ENCODE measurements at regions not wholly inside any gene's neighbourhood (a gene's known extent, or its start where the extent isn't known, plus 50 kb on each side); places are given as distances from the start of the nearest gene placed in this dataset.

DNA sequence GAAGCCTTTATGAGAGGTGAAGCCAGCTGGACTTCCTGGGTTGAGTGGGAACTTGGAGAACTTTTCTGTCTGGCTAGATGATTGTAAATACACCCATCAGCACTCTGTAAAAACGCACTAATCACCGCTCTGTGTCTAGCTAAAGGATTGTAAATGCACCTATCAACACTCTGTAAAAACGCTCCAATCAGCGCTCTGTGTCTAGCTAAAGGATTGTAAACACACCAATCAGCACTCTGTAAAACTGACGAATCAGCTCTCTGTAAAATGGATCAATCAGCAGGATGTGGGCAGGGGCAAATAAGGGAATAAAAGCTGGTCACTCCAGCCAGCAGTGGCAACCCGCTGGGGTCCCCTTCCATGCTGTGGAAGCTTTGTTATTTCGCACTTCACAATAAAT is 163.6 kb upstream of the SLC39A10 start (continued):
- TF ChIP-seq, protein P1, sequence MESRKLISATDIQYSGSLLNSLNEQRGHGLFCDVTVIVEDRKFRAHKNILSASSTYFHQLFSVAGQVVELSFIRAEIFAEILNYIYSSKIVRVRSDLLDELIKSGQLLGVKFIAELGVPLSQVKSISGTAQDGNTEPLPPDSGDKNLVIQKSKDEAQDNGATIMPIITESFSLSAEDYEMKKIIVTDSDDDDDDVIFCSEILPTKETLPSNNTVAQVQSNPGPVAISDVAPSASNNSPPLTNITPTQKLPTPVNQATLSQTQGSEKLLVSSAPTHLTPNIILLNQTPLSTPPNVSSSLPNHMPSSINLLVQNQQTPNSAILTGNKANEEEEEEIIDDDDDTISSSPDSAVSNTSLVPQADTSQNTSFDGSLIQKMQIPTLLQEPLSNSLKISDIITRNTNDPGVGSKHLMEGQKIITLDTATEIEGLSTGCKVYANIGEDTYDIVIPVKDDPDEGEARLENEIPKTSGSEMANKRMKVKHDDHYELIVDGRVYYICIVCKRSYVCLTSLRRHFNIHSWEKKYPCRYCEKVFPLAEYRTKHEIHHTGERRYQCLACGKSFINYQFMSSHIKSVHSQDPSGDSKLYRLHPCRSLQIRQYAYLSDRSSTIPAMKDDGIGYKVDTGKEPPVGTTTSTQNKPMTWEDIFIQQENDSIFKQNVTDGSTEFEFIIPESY (IDR thresholded peaks at IDR 0.05; ENCODE audit: extremely low read depth, insufficient replicate concordance, low read length) = no peak

DNA sequence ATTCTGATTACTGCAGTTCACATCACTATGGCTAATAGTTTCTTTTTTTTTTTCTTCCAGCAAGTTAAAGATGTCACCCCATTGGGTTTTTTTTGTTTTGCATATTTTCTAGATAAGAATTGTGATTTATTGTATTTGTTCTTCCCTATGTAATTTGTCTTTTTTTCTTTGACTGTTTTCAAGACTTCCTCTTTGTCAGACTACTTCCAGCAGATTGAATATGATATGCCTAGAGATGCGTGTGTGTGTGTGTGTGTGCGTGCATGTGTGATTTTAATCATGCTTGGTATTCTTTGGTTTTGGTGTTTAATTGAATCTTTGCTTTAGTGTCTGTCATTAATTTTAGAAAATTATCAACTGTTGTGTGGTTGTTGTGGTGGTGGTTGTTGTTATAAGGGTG is 166.7 kb upstream of the SLC39A10 start:
- intact Hi-C loops (cut with micrococcal nuclease) = no loop called here
- DNase-seq (ENCODE audit: low read depth, low spot score) (no peak), ATAC-seq (no peak)
- H3K4me1 ChIP-seq (ENCODE audit: control insufficient read depth in 1 of 2, insufficient read depth in 2 of 2, low read length in 2 of 2) = peaks cover 13 to 16% of the 10 kb centered on the region in 2 experiments; a peak in 3 of 4 replicates
- no peaks in the 10 kb centered on the region for H3K9me3 ChIP-seq (ENCODE audit: control insufficient read depth in 1 of 2, insufficient read depth in 1 of 2, low read depth in 1 of 2, low read length in 2 of 2)
- BruUV-seq (replicated peaks) = no TSS peak
- no peaks in the 10 kb centered on the region for H3K79me2 ChIP-seq (ENCODE audit: insufficient read depth, low read length)
- RAD21 ChIA-PET (ENCODE audit: low non-redundant PET in 1 of 2, low total read pairs in 2 of 2, uncharacterized antibody in 2 of 2, unreplicated experiment in 2 of 2) = no interaction called here
- H3K36me3 ChIP-seq (ENCODE audit: control insufficient read depth in 1 of 2, insufficient read depth in 2 of 2, low read length in 2 of 2) = no peaks in the 10 kb centered on the region
- TF ChIP-seq, protein P2, sequence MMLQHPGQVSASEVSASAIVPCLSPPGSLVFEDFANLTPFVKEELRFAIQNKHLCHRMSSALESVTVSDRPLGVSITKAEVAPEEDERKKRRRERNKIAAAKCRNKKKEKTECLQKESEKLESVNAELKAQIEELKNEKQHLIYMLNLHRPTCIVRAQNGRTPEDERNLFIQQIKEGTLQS (IDR thresholded peaks at IDR 0.05) = no peak
- no peak for TF ChIP-seq JUND (IDR thresholded peaks at IDR 0.05)
- TF ChIP-seq CBX3 (IDR thresholded peaks at IDR 0.05; ENCODE audit: low read depth) = no peak
- TF ChIP-seq POLR2AphosphoS5 (IDR thresholded peaks at IDR 0.05; ENCODE audit: low read depth, low read length) = no peak
- TF ChIP-seq FOSL1 (IDR thresholded peaks at IDR 0.05; ENCODE audit: low read depth) = no peak
- no peak for TF ChIP-seq YY1 (IDR thresholded peaks at IDR 0.05; ENCODE audit: extremely low read depth, insufficient replicate concordance, low read depth, low read length)
- no peak for TF ChIP-seq SP1 (IDR thresholded peaks at IDR 0.05; ENCODE audit: low read depth)
- no peak for TF ChIP-seq ZFX (IDR thresholded peaks at IDR 0.05)
- TF ChIP-seq, protein P1 (IDR thresholded peaks at IDR 0.05; ENCODE audit: extremely low read depth, insufficient replicate concordance, low read length) = no peak
- no peak for TF ChIP-seq EZH2phosphoT487 (IDR thresholded peaks at IDR 0.05; ENCODE audit: borderline replicate concordance)
- TF ChIP-seq ZNF274 (IDR thresholded peaks at IDR 0.05; ENCODE audit: low read depth, low read length) = no peak
- no peak for TF ChIP-seq POLR2A (IDR thresholded peaks at IDR 0.05; ENCODE audit: borderline replicate concordance, extremely low read depth, insufficient read depth, insufficient read length)
- no peaks in the 10 kb centered on the region for H3K9me2 ChIP-seq (ENCODE audit: insufficient read depth)
- no peak overlapping the region for H3K27ac ChIP-seq (ENCODE audit: low read depth, low read length)
- H3K27me3 ChIP-seq (ENCODE audit: insufficient read depth, low read length) = no peaks in the 10 kb centered on the region
- H3K4me3 ChIP-seq (replicated peaks in 1 of 2; ENCODE audit: low read depth in 1 of 2, low read length in 2 of 2) = no peak overlapping the region
- no peak overlapping the region for H3K4me2 ChIP-seq (ENCODE audit: low read length)
- H3K9ac ChIP-seq (ENCODE audit: low read length) = no peak overlapping the region
- H4K20me1 ChIP-seq (ENCODE audit: insufficient read depth) = no peaks in the 10 kb centered on the region
- CTCF ChIA-PET = no interaction called here
- no peak overlapping the region for H2AFZ ChIP-seq (ENCODE audit: low read depth, low read length, poor library complexity, severe bottlenecking)
- POLR2A ChIA-PET = no interaction called here

All from HCT116 (cell line).